ENCODE measurements at regions not wholly inside any gene's neighbourhood (a gene's known extent, or its start where the extent isn't known, plus 50 kb on each side); places are given as distances from the start of the nearest gene placed in this dataset.

DNA sequence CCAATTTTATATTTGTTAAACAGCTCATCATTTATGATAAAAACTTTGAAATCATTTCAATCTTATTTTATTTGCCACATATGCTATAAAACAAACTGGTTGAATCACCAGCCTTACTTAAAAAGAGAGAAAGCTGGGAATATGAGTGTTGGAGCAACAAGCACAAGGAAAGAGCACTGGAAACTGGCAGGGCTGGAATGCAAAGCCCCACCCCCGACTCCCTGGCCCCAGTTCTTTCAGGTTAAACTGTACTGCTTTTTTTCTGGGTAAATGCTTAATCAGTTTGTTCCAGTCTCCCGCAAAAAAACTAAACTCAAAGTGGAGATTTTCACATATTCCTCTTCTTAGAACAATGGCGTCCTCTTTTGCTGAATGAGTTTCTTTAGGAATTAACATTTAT lies 433.8 kb upstream of the NOX3 start:
- no peak for TF ChIP-seq ZC3H10 (CRISPR knock-in tag; IDR thresholded peaks at IDR 0.05)
- no peak for TF ChIP-seq CSDC2 (CRISPR knock-in tag; IDR thresholded peaks at IDR 0.05)
- no peak for TF ChIP-seq ZFP30 (CRISPR knock-in tag; IDR thresholded peaks at IDR 0.05)
- TF ChIP-seq TCF4 (CRISPR knock-in tag; IDR thresholded peaks at IDR 0.05; ENCODE audit: borderline replicate concordance): no peak
- no peak for TF ChIP-seq GLIS3 (CRISPR knock-in tag; IDR thresholded peaks at IDR 0.05)
- TF ChIP-seq ISL1 (CRISPR knock-in tag; IDR thresholded peaks at IDR 0.05): no peak
- no peak for TF ChIP-seq TOX (CRISPR knock-in tag; IDR thresholded peaks at IDR 0.05; ENCODE audit: borderline replicate concordance)
- TF ChIP-seq, protein P1, sequence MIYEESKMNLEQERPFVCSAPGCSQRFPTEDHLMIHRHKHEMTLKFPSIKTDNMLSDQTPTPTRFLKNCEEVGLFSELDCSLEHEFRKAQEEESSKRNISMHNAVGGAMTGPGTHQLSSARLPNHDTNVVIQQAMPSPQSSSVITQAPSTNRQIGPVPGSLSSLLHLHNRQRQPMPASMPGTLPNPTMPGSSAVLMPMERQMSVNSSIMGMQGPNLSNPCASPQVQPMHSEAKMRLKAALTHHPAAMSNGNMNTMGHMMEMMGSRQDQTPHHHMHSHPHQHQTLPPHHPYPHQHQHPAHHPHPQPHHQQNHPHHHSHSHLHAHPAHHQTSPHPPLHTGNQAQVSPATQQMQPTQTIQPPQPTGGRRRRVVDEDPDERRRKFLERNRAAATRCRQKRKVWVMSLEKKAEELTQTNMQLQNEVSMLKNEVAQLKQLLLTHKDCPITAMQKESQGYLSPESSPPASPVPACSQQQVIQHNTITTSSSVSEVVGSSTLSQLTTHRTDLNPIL (CRISPR knock-in tag; IDR thresholded peaks at IDR 0.05; ENCODE audit: low read depth): no peak
- TF ChIP-seq, protein P2, sequence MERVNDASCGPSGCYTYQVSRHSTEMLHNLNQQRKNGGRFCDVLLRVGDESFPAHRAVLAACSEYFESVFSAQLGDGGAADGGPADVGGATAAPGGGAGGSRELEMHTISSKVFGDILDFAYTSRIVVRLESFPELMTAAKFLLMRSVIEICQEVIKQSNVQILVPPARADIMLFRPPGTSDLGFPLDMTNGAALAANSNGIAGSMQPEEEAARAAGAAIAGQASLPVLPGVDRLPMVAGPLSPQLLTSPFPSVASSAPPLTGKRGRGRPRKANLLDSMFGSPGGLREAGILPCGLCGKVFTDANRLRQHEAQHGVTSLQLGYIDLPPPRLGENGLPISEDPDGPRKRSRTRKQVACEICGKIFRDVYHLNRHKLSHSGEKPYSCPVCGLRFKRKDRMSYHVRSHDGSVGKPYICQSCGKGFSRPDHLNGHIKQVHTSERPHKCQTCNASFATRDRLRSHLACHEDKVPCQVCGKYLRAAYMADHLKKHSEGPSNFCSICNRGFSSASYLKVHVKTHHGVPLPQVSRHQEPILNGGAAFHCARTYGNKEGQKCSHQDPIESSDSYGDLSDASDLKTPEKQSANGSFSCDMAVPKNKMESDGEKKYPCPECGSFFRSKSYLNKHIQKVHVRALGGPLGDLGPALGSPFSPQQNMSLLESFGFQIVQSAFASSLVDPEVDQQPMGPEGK (CRISPR knock-in tag; IDR thresholded peaks at IDR 0.05; ENCODE audit: borderline replicate concordance): no peak
- TF ChIP-seq PPARA (CRISPR knock-in tag; IDR thresholded peaks at IDR 0.05; ENCODE audit: borderline replicate concordance): no peak
- no peak for TF ChIP-seq ZFP3 (CRISPR knock-in tag; IDR thresholded peaks at IDR 0.05)
- TF ChIP-seq, protein P3, sequence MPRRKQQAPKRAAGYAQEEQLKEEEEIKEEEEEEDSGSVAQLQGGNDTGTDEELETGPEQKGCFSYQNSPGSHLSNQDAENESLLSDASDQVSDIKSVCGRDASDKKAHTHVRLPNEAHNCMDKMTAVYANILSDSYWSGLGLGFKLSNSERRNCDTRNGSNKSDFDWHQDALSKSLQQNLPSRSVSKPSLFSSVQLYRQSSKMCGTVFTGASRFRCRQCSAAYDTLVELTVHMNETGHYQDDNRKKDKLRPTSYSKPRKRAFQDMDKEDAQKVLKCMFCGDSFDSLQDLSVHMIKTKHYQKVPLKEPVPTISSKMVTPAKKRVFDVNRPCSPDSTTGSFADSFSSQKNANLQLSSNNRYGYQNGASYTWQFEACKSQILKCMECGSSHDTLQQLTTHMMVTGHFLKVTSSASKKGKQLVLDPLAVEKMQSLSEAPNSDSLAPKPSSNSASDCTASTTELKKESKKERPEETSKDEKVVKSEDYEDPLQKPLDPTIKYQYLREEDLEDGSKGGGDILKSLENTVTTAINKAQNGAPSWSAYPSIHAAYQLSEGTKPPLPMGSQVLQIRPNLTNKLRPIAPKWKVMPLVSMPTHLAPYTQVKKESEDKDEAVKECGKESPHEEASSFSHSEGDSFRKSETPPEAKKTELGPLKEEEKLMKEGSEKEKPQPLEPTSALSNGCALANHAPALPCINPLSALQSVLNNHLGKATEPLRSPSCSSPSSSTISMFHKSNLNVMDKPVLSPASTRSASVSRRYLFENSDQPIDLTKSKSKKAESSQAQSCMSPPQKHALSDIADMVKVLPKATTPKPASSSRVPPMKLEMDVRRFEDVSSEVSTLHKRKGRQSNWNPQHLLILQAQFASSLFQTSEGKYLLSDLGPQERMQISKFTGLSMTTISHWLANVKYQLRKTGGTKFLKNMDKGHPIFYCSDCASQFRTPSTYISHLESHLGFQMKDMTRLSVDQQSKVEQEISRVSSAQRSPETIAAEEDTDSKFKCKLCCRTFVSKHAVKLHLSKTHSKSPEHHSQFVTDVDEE (CRISPR knock-in tag; IDR thresholded peaks at IDR 0.05): no peak
- TF ChIP-seq, protein P4, sequence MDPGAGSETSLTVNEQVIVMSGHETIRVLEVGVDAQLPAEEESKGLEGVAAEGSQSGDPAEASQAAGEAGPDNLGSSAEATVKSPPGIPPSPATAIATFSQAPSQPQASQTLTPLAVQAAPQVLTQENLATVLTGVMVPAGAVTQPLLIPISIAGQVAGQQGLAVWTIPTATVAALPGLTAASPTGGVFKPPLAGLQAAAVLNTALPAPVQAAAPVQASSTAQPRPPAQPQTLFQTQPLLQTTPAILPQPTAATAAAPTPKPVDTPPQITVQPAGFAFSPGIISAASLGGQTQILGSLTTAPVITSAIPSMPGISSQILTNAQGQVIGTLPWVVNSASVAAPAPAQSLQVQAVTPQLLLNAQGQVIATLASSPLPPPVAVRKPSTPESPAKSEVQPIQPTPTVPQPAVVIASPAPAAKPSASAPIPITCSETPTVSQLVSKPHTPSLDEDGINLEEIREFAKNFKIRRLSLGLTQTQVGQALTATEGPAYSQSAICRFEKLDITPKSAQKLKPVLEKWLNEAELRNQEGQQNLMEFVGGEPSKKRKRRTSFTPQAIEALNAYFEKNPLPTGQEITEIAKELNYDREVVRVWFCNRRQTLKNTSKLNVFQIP (CRISPR knock-in tag; IDR thresholded peaks at IDR 0.05; ENCODE audit: borderline replicate concordance, low read depth): no peak
